ENCODE measurements at regions not wholly inside any gene's neighbourhood (a gene's known extent, or its start where the extent isn't known, plus 50 kb on each side); places are given as distances from the start of the nearest gene placed in this dataset.

GRCh38 chr15:70451821-70452653, 311.3 kb downstream of the UACA start:
- in situ Hi-C loops (cut with HindIII; ENCODE audit: low pct_unique_long_range_greater_than_20kb, low sequenced_read_pairs) = no loop called here
- TF ChIP-seq JUND (IDR thresholded peaks at IDR 0.05; ENCODE audit: low read depth) = no peak
- DNase-seq (ENCODE audit: low read depth in 1 of 2, low spot score in 1 of 2) = no peak

GRCh38 chr15:70450142-70450443, 313.3 kb downstream of the UACA start:
- in situ Hi-C loops (cut with HindIII; ENCODE audit: low pct_unique_long_range_greater_than_20kb, low sequenced_read_pairs) = no loop called here
- no peak for DNase-seq (ENCODE audit: low read depth in 1 of 2, low spot score in 1 of 2)
- TF ChIP-seq JUND (IDR thresholded peaks at IDR 0.05; ENCODE audit: low read depth) = no peak

GRCh38 chr15:70449311-70450141, 313.8 kb downstream of the UACA start:
- no peak for TF ChIP-seq JUND (IDR thresholded peaks at IDR 0.05; ENCODE audit: low read depth)
- in situ Hi-C loops (cut with HindIII; ENCODE audit: low pct_unique_long_range_greater_than_20kb, low sequenced_read_pairs) = no loop called here
- no peak for DNase-seq (ENCODE audit: low read depth in 1 of 2, low spot score in 1 of 2)

GRCh38 chr15:70447928-70448698, 315.2 kb downstream of the UACA start:
- no peak for DNase-seq (ENCODE audit: low read depth in 1 of 2, low spot score in 1 of 2)
- in situ Hi-C loops (cut with HindIII; ENCODE audit: low pct_unique_long_range_greater_than_20kb, low sequenced_read_pairs) = no loop called here
- no peak for TF ChIP-seq JUND (IDR thresholded peaks at IDR 0.05; ENCODE audit: low read depth)

- no peak for TF ChIP-seq JUND (IDR thresholded peaks at IDR 0.05; ENCODE audit: low read depth)
- no peak for DNase-seq (ENCODE audit: low read depth in 1 of 2, low spot score in 1 of 2)
- in situ Hi-C loops (cut with HindIII; ENCODE audit: low pct_unique_long_range_greater_than_20kb, low sequenced_read_pairs) = no loop called here
These were observed 315.8 kb downstream of the UACA start for GRCh38 chr15:70447521-70447920.

- no peak for DNase-seq (ENCODE audit: low read depth in 1 of 2, low spot score in 1 of 2)
- no peak for TF ChIP-seq JUND (IDR thresholded peaks at IDR 0.05; ENCODE audit: low read depth)
- in situ Hi-C loops (cut with HindIII; ENCODE audit: low pct_unique_long_range_greater_than_20kb, low sequenced_read_pairs) = no loop called here
These were observed 316.3 kb downstream of the UACA start for GRCh38 chr15:70447081-70447480.

GRCh38 chr15:70443486-70444273, 319.7 kb downstream of the UACA start:
- TF ChIP-seq JUND (IDR thresholded peaks at IDR 0.05; ENCODE audit: low read depth) = no peak
- DNase-seq (ENCODE audit: low read depth in 1 of 2, low spot score in 1 of 2) = no peak
- in situ Hi-C loops (cut with HindIII; ENCODE audit: low pct_unique_long_range_greater_than_20kb, low sequenced_read_pairs) = no loop called here

GRCh38 chr15:70442616-70443321, 320.6 kb downstream of the UACA start:
- TF ChIP-seq JUND (IDR thresholded peaks at IDR 0.05; ENCODE audit: low read depth) = no peak
- DNase-seq (ENCODE audit: low read depth in 1 of 2, low spot score in 1 of 2) = no peak
- in situ Hi-C loops (cut with HindIII; ENCODE audit: low pct_unique_long_range_greater_than_20kb, low sequenced_read_pairs) = no loop called here

- in situ Hi-C loops (cut with HindIII; ENCODE audit: low pct_unique_long_range_greater_than_20kb, low sequenced_read_pairs) = no loop called here
- DNase-seq (ENCODE audit: low read depth in 1 of 2, low spot score in 1 of 2) = no peak
- TF ChIP-seq JUND (IDR thresholded peaks at IDR 0.05; ENCODE audit: low read depth) = no peak
These were observed 321.1 kb downstream of the UACA start for GRCh38 chr15:70442211-70442610.

GRCh38 chr15:70440416-70441138, 322.8 kb downstream of the UACA start:
- in situ Hi-C loops (cut with HindIII; ENCODE audit: low pct_unique_long_range_greater_than_20kb, low sequenced_read_pairs) = no loop called here
- no peak for DNase-seq (ENCODE audit: low read depth in 1 of 2, low spot score in 1 of 2)
- TF ChIP-seq JUND (IDR thresholded peaks at IDR 0.05; ENCODE audit: low read depth) = no peak

GRCh38 chr15:70439880-70440279, 323.5 kb downstream of the UACA start:
- no peak for DNase-seq (ENCODE audit: low read depth in 1 of 2, low spot score in 1 of 2)
- TF ChIP-seq JUND (IDR thresholded peaks at IDR 0.05; ENCODE audit: low read depth) = no peak
- in situ Hi-C loops (cut with HindIII; ENCODE audit: low pct_unique_long_range_greater_than_20kb, low sequenced_read_pairs) = no loop called here
